Breast epithelium (tissue), 4 donors: ENCODE measurements at regions not wholly inside any gene's neighbourhood (a gene's known extent, or its start where the extent isn't known, plus 50 kb on each side); places are given as distances from the start of the nearest gene placed in this dataset.

ENCODE experiments used
- DNase-seq, 2 donors: peaks; one replicate each; pipeline ENCODE4 v3.0.0-alpha.2; 2019; ENCODE audit warnings: low spot score in 2 of 2
- H3K27ac ChIP-seq, 2 donors: fragments of 200-600 bp; sonication (generic) in 1 of 2; one replicate each; pipeline ENCODE4 v1.5.1; 2016 to 2019; ENCODE audit warnings: mild to moderate bottlenecking in 1 of 2
- H3K27me3 ChIP-seq, 2 donors: fragments of 200-600 bp; sonication (generic) in 1 of 2; one replicate each; pipeline versions ENCODE4 v1.5.1 to v1.6.0; 2017 to 2019; ENCODE audit warnings: control low read depth in 1 of 2, mild to moderate bottlenecking in 1 of 2
- H3K36me3 ChIP-seq: fragments of 200-600 bp; one replicate; pipeline ENCODE4 v1.5.1; 2019
- H3K4me1 ChIP-seq, 2 donors: fragments of 200-600 bp; sonication (generic); one replicate each; pipeline ENCODE4 v1.5.1; 2016 to 2019; ENCODE audit warnings: control low read depth in 1 of 2
- H3K4me3 ChIP-seq, 3 donors: fragments of 200-600 bp; sonication (generic); 1 replicate in 2 of 3; 2 replicates in 1 of 3; pipeline ENCODE4 v1.5.1; 2016 to 2019; ENCODE audit warnings: mild to moderate bottlenecking in 3 of 3, moderate library complexity in 2 of 3
- H3K9me3 ChIP-seq, 2 donors: fragments of 200-600 bp; sonication (generic) in 1 of 2; one replicate each; pipeline ENCODE4 v1.5.1; 2016 to 2019; ENCODE audit warnings: control low read depth in 1 of 2
- CTCF ChIP-seq, 3 donors: fragments of 450-650 bp; IDR thresholded peaks; one replicate each; pipeline ENCODE4 v1.5.1; 2016 to 2017; ENCODE audit warnings: antibody characterized with exemption in 3 of 3, mild to moderate bottlenecking in 3 of 3, moderate library complexity in 3 of 3
- POLR2A ChIP-seq: fragments of 450-650 bp; IDR thresholded peaks from one replicate; pipeline ENCODE4 v1.6.1; 2016; ENCODE audit warnings: antibody characterized with exemption, mild to moderate bottlenecking, moderate library complexity
- POLR2AphosphoS5 ChIP-seq, 3 donors: sonication (generic); formaldehyde crosslinking; IDR thresholded peaks; one replicate each; pipeline ENCODE4 v1.6.1; 2017; ENCODE audit warnings: antibody characterized with exemption in 3 of 3
- intact Hi-C: fragments of 100-400 bp; cut with DNase I; formaldehyde crosslinking; loops from one replicate; pipeline ENCODE4 v1.15.1; 2023; ENCODE audit warnings: low total_unique reads

GRCh38 chr11:82246926-82247325 is 486.7 kb downstream of the FAM181B start:
- Histone ChIP-seq H3K27me3 (no peaks in the 10 kb centered on the region), H3K9me3 (no peaks in the 10 kb centered on the region), H3K36me3 (no peaks in the 10 kb centered on the region), H3K4me3 (no peak overlapping the region), H3K27ac (no peak overlapping the region), H3K4me1 (no peaks in the 10 kb centered on the region)
- intact Hi-C loops, result no loop called here
- no peak for TF ChIP-seq CTCF (IDR thresholded peaks at IDR 0.05)
- no peak for TF ChIP-seq POLR2A
- TF ChIP-seq POLR2AphosphoS5 (IDR thresholded peaks at IDR 0.05), result no peak
- DNase-seq, result no peak

DNA sequence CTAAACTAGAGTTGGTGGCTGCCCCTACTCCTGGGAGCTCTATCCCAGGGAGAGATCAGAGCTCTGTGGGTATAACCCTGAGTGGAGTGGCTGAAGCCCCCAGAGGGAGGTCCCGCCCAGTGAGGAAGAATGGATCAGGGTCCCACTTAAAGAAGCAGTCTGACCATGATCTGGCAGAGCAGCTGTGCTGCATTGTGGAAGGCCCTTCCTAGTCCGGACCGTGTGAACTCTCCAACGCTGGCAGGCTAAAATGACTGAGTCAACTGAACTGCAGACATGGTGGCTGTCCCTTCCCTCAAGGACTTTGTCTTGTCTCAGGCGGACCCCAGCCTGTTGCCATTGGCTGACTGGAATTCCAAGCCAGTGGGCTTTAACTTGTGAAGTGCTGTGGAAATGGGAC is 494.2 kb downstream of the FAM181B start:
- H3K36me3 ChIP-seq, result no peaks in the 10 kb centered on the region
- intact Hi-C loops, result no loop called here
- H3K9me3 ChIP-seq, result no peaks in the 10 kb centered on the region
- no peak for TF ChIP-seq POLR2A
- TF ChIP-seq POLR2AphosphoS5 (IDR thresholded peaks at IDR 0.05), result no peak
- TF ChIP-seq CTCF (IDR thresholded peaks at IDR 0.05), result no peak
- no peaks in the 10 kb centered on the region for H3K27me3 ChIP-seq
- no peaks in the 10 kb centered on the region for H3K4me1 ChIP-seq
- DNase-seq, result no peak
- H3K27ac ChIP-seq, result no peak overlapping the region
- H3K4me3 ChIP-seq, result no peak overlapping the region

GRCh38 chr11:82234256-82234655 is 499.4 kb downstream of the FAM181B start:
- no peak overlapping the region for H3K27ac ChIP-seq
- no peak overlapping the region for H3K4me3 ChIP-seq
- no peaks in the 10 kb centered on the region for H3K36me3 ChIP-seq
- no peaks in the 10 kb centered on the region for H3K9me3 ChIP-seq
- TF ChIP-seq POLR2A (no peak), POLR2AphosphoS5 (IDR thresholded peaks at IDR 0.05) (no peak), CTCF (IDR thresholded peaks at IDR 0.05) (no peak)
- no peaks in the 10 kb centered on the region for H3K4me1 ChIP-seq
- DNase-seq, result no peak
- no peaks in the 10 kb centered on the region for H3K27me3 ChIP-seq
- intact Hi-C loops, result no loop called here

GRCh38 chr11:82233201-82233600 is 500.5 kb downstream of the FAM181B start:
- Histone ChIP-seq H3K4me3 (no peak overlapping the region), H3K9me3 (no peaks in the 10 kb centered on the region), H3K36me3 (no peaks in the 10 kb centered on the region), H3K4me1 (no peaks in the 10 kb centered on the region), H3K27me3 (no peaks in the 10 kb centered on the region), H3K27ac (no peak overlapping the region)
- intact Hi-C loops, result no loop called here
- TF ChIP-seq POLR2A, result no peak
- DNase-seq, result no peak

DNA sequence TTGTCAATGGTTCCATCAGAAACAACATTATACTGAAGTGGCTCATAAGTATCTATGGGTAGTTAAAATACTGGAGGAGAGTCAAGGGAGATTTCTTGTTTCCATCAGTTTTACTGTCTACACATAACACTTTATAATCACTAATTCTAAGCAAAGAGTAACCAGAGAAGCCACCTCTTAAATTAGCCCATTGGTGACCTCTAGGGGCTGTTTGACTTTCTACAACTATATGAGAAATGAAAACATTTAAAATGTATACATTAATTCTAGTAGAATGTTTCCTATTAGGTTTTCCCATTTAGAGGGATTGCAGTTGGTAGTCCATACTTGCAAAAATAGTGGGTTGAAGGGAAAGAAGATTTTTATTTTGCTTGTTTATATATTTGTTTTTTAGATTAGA is 504.3 kb downstream of the FAM181B start:
- peaks cover 0 to 3% of the 10 kb centered on the region in 2 donors for H3K9me3 ChIP-seq
- no peaks in the 10 kb centered on the region for H3K4me1 ChIP-seq
- no peaks in the 10 kb centered on the region for H3K27me3 ChIP-seq
- TF ChIP-seq POLR2AphosphoS5 (IDR thresholded peaks at IDR 0.05) (no peak), POLR2A (no peak), CTCF (IDR thresholded peaks at IDR 0.05) (no peak)
- intact Hi-C loops, result no loop called here
- H3K27ac ChIP-seq, result no peak overlapping the region
- no peak for DNase-seq
- H3K36me3 ChIP-seq, result no peaks in the 10 kb centered on the region
- no peak overlapping the region for H3K4me3 ChIP-seq

- intact Hi-C loops, result no loop called here
- peaks cover 0 to 3% of the 10 kb centered on the region in 2 donors for H3K9me3 ChIP-seq
- no peaks in the 10 kb centered on the region for H3K4me1 ChIP-seq
- H3K27ac ChIP-seq, result no peak overlapping the region
- no peaks in the 10 kb centered on the region for H3K27me3 ChIP-seq
- DNase-seq, result no peak
- H3K4me3 ChIP-seq, result no peak overlapping the region
- H3K36me3 ChIP-seq, result no peaks in the 10 kb centered on the region
- no peak for TF ChIP-seq POLR2AphosphoS5 (IDR thresholded peaks at IDR 0.05)
- no peak for TF ChIP-seq POLR2A
- no peak for TF ChIP-seq CTCF (IDR thresholded peaks at IDR 0.05)
Measured at GRCh38 chr11:82225930-82226329, 507.7 kb downstream of the FAM181B start.
